ENCODE measurements at regions not wholly inside any gene's neighbourhood (a gene's known extent, or its start where the extent isn't known, plus 50 kb on each side); places are given as distances from the start of the nearest gene placed in this dataset.

- H3K36me3 ChIP-seq = no peaks in the 10 kb centered on the region
- peaks cover 0 to 9% of the 10 kb centered on the region in 2 donors for H3K4me1 ChIP-seq
- no peak overlapping the region for H3K4me3 ChIP-seq
- peak overlapping the region in 1 of 2 donors; percentile 21 for H3K27ac ChIP-seq
- peak in 1 of 2 donors; percentile 48 for DNase-seq
- TF ChIP-seq POLR2A (IDR thresholded peaks at IDR 0.05) = no peak
- no peak for TF ChIP-seq CTCF (IDR thresholded peaks at IDR 0.05)
- H3K9me3 ChIP-seq = no peaks in the 10 kb centered on the region
- no peaks in the 10 kb centered on the region for H3K27me3 ChIP-seq
- intact Hi-C loops (cut with DNase I; ENCODE audit: low total_unique reads) = no loop called here
Observed at GRCh38 chr10:44828508-44829142, 82.5 kb upstream of the TMEM72 start.

GRCh38 chr10:44829426-44829825 is 81.7 kb upstream of the TMEM72 start:
- TF ChIP-seq POLR2A (IDR thresholded peaks at IDR 0.05) (no peak), CTCF (IDR thresholded peaks at IDR 0.05) (no peak)
- Histone ChIP-seq H3K27ac (no peak overlapping the region), H3K36me3 (no peaks in the 10 kb centered on the region), H3K27me3 (no peaks in the 10 kb centered on the region), H3K4me1 (peaks cover 0 to 9% of the 10 kb centered on the region in 2 donors), H3K9me3 (no peaks in the 10 kb centered on the region), H3K4me3 (no peak overlapping the region)
- DNase-seq = no peak
- intact Hi-C loops (cut with DNase I; ENCODE audit: low total_unique reads) = no loop called here

GRCh38 chr10:44830022-44830421 is 81.1 kb upstream of the TMEM72 start:
- Histone ChIP-seq H3K4me3 (no peak overlapping the region), H3K36me3 (no peaks in the 10 kb centered on the region), H3K9me3 (no peaks in the 10 kb centered on the region), H3K4me1 (peaks cover 0 to 9% of the 10 kb centered on the region in 2 donors), H3K27ac (no peak overlapping the region), H3K27me3 (no peaks in the 10 kb centered on the region)
- no peak for DNase-seq
- no peak for TF ChIP-seq POLR2A (IDR thresholded peaks at IDR 0.05)
- TF ChIP-seq CTCF (IDR thresholded peaks at IDR 0.05) = no peak
- intact Hi-C loops (cut with DNase I; ENCODE audit: low total_unique reads) = no loop called here

GRCh38 chr10:44831581-44831980 is 79.6 kb upstream of the TMEM72 start:
- intact Hi-C loops (cut with DNase I; ENCODE audit: low total_unique reads) = no loop called here
- no peak for TF ChIP-seq POLR2A (IDR thresholded peaks at IDR 0.05)
- no peak for TF ChIP-seq CTCF (IDR thresholded peaks at IDR 0.05)
- Histone ChIP-seq H3K9me3 (no peaks in the 10 kb centered on the region), H3K4me3 (no peak overlapping the region), H3K27me3 (no peaks in the 10 kb centered on the region), H3K4me1 (peaks cover 0 to 9% of the 10 kb centered on the region in 2 donors), H3K36me3 (no peaks in the 10 kb centered on the region), H3K27ac (no peak overlapping the region)
- no peak for DNase-seq

GRCh38 chr10:44832595-44833390 is 78.3 kb upstream of the TMEM72 start:
- no peak for DNase-seq
- no peak overlapping the region for H3K27ac ChIP-seq
- TF ChIP-seq POLR2A (IDR thresholded peaks at IDR 0.05) (no peak), CTCF (IDR thresholded peaks at IDR 0.05) (no peak)
- no peaks in the 10 kb centered on the region for H3K9me3 ChIP-seq
- no peaks in the 10 kb centered on the region for H3K27me3 ChIP-seq
- no peaks in the 10 kb centered on the region for H3K36me3 ChIP-seq
- intact Hi-C loops (cut with DNase I; ENCODE audit: low total_unique reads) = no loop called here
- H3K4me1 ChIP-seq = peaks cover 0 to 9% of the 10 kb centered on the region in 2 donors
- no peak overlapping the region for H3K4me3 ChIP-seq

Measured in uterus (tissue), 3 donors.